RWPE2 (cell line): ENCODE measurements at regions not wholly inside any gene's neighbourhood (a gene's known extent, or its start where the extent isn't known, plus 50 kb on each side); places are given as distances from the start of the nearest gene placed in this dataset.

ENCODE experiments used
- ATAC-seq: fragments of 200-7000 bp; cut with Tn5 transposase; 3 replicates; pipeline ENCODE4 v1.9.1; 2021; ENCODE audit warnings: low read depth
- DNase-seq: peaks from one replicate; pipeline ENCODE4 v3.0.0-alpha.2; 2020; ENCODE audit warnings: low spot score
- H3K27ac ChIP-seq: fragments of 450-650 bp; 2 replicates; pipeline ENCODE4 v1.5.1; 2017; ENCODE audit warnings: mild to moderate bottlenecking; ENCODE audit not compliant: poor library complexity, severe bottlenecking
- H3K27me3 ChIP-seq: fragments of 250-450 bp; sonication (Bioruptor Pico); 2 replicates; pipeline ENCODE4 v1.5.1; 2021; ENCODE audit warnings: mild to moderate bottlenecking, moderate library complexity; ENCODE audit not compliant: insufficient read depth, poor library complexity, severe bottlenecking
- H3K36me3 ChIP-seq: fragments of 250-450 bp; sonication (Bioruptor Pico); 2 replicates; pipeline ENCODE4 v1.5.1; 2020; ENCODE audit warnings: low read depth, mild to moderate bottlenecking, moderate library complexity
- H3K4me1 ChIP-seq: fragments of 250-450 bp; sonication (Bioruptor Pico); 2 replicates; pipeline ENCODE4 v1.5.1; 2021; ENCODE audit warnings: mild to moderate bottlenecking, moderate library complexity; ENCODE audit not compliant: insufficient read depth, poor library complexity, severe bottlenecking
- H3K4me3 ChIP-seq: fragments of 250-450 bp; sonication (Bioruptor Pico); 2 replicates; pipeline ENCODE4 v1.5.1; 2021; ENCODE audit warnings: mild to moderate bottlenecking, moderate library complexity; ENCODE audit not compliant: severe bottlenecking
- H3K9me3 ChIP-seq: fragments of 250-450 bp; sonication (Bioruptor Pico); 2 replicates; pipeline ENCODE4 v1.5.1; 2021; ENCODE audit warnings: mild to moderate bottlenecking, moderate library complexity; ENCODE audit not compliant: severe bottlenecking
- TF ChIP-seq, protein P1 (sequence below): fragments of 450-650 bp; IDR thresholded peaks from one replicate; pipeline ENCODE4 v1.5.1; 2017; ENCODE audit warnings: mild to moderate bottlenecking, moderate library complexity; ENCODE audit not compliant: poor library complexity, severe bottlenecking

- Histone ChIP-seq H3K9me3 (peaks cover 2% of the 10 kb centered on the region), H3K4me1 (no peaks in the 10 kb centered on the region), H3K27me3 (peaks cover 21% of the 10 kb centered on the region), H3K4me3 (no peak overlapping the region), H3K27ac (no peak overlapping the region), H3K36me3 (no peaks in the 10 kb centered on the region)
- ATAC-seq = no peak
- TF ChIP-seq, protein P1, sequence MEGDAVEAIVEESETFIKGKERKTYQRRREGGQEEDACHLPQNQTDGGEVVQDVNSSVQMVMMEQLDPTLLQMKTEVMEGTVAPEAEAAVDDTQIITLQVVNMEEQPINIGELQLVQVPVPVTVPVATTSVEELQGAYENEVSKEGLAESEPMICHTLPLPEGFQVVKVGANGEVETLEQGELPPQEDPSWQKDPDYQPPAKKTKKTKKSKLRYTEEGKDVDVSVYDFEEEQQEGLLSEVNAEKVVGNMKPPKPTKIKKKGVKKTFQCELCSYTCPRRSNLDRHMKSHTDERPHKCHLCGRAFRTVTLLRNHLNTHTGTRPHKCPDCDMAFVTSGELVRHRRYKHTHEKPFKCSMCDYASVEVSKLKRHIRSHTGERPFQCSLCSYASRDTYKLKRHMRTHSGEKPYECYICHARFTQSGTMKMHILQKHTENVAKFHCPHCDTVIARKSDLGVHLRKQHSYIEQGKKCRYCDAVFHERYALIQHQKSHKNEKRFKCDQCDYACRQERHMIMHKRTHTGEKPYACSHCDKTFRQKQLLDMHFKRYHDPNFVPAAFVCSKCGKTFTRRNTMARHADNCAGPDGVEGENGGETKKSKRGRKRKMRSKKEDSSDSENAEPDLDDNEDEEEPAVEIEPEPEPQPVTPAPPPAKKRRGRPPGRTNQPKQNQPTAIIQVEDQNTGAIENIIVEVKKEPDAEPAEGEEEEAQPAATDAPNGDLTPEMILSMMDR = no peak
- DNase-seq = no peak
Observed at GRCh38 chr19:31947436-31948115, 397.8 kb upstream of the ZNF507 start.

- H3K9me3 ChIP-seq = peaks cover 2% of the 10 kb centered on the region
- no peaks in the 10 kb centered on the region for H3K4me1 ChIP-seq
- H3K4me3 ChIP-seq = no peak overlapping the region
- H3K36me3 ChIP-seq = no peaks in the 10 kb centered on the region
- DNase-seq (no peak), ATAC-seq (no peak)
- H3K27me3 ChIP-seq = peaks cover 3% of the 10 kb centered on the region
- H3K27ac ChIP-seq = no peak overlapping the region
- TF ChIP-seq, protein P1 = no peak
Observed at GRCh38 chr19:31952693-31953092, 392.7 kb upstream of the ZNF507 start.

DNA sequence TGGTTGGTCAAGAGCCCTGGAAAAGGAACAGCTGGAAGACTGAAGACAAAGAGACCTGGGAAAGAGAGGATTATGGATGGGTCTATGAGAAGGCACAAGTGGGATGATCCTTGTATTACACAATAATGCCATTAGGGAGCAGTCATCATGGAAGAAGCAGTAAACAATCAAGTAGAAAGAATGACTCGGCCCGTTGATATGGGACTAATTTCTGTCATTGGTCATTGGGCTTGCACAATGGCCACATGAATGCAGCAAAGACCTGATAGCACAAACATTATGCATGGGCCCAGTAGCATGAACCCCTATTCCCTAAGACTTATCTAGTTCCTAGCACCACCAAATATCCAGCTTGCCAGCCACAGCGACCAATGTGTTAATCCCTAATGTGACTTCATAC is 390.3 kb upstream of the ZNF507 start:
- no peaks in the 10 kb centered on the region for H3K27me3 ChIP-seq

DNA sequence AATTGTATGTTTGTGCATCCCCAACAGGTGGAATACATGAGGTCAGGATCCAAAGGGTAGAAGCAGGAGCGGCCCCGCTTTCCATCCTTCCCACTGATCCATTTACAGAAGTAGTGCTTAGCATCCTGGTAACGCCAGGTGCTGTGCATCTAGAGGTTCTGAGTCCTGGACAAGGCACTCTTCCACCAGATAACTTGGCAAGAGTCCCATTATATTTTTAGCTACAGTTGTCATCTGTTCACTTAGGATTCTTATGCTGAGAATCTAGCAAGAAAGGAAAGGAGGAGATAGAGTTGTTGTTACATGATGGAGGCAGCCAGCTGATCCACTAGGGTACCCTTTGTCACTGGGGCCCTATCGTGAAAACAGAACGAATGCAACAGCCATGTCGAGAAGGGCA is 389.5 kb upstream of the ZNF507 start:
- DNase-seq (no peak), ATAC-seq (no peak)
- H3K4me1 ChIP-seq = no peaks in the 10 kb centered on the region
- no peaks in the 10 kb centered on the region for H3K36me3 ChIP-seq
- H3K9me3 ChIP-seq = peaks cover 2% of the 10 kb centered on the region
- TF ChIP-seq, protein P1 = no peak
- no peak overlapping the region for H3K4me3 ChIP-seq
- H3K27me3 ChIP-seq = no peaks in the 10 kb centered on the region
- no peak overlapping the region for H3K27ac ChIP-seq

More for the DNA sequence above, 390.3 kb upstream of the ZNF507 start:
- Histone ChIP-seq H3K4me3 (no peak overlapping the region), H3K36me3 (no peaks in the 10 kb centered on the region), H3K4me1 (no peaks in the 10 kb centered on the region), H3K9me3 (peaks cover 2% of the 10 kb centered on the region), H3K27ac (no peak overlapping the region)
- no peak for ATAC-seq
- TF ChIP-seq, protein P1 = no peak
- no peak for DNase-seq

- peaks cover 2% of the 10 kb centered on the region for H3K9me3 ChIP-seq
- no peak overlapping the region for H3K27ac ChIP-seq
- TF ChIP-seq, protein P1 = no peak
- H3K27me3 ChIP-seq = peaks cover under 1% of the 10 kb centered on the region
- H3K4me1 ChIP-seq = no peaks in the 10 kb centered on the region
- no peak overlapping the region for H3K4me3 ChIP-seq
- DNase-seq (no peak), ATAC-seq (no peak)
- no peaks in the 10 kb centered on the region for H3K36me3 ChIP-seq
Observed at GRCh38 chr19:31956771-31957392, 388.5 kb upstream of the ZNF507 start.
